MM.1S (cell line): ENCODE measurements at regions not wholly inside any gene's neighbourhood (a gene's known extent, or its start where the extent isn't known, plus 50 kb on each side); places are given as distances from the start of the nearest gene placed in this dataset.
"Not testable (repeated sequence)": the region's sequence is repeated elsewhere in the genome, so short reads cannot be mapped to it uniquely, and the experiment has no call there.

ENCODE experiments used
- CTCF ChIP-seq: fragments of 300-600 bp; sonication (generic); IDR thresholded peaks from 2 replicates; pipeline ENCODE4 v1.5.1; 2016; ENCODE audit warnings: antibody characterized with exemption, low read length, mixed read lengths
- EZH2 ChIP-seq: fragments of 300-600 bp; sonication (generic); optimal IDR thresholded peaks from 2 replicates; pipeline ENCODE3; 2017; ENCODE audit warnings: low read depth, mild to moderate bottlenecking, antibody characterized with exemption, low read length, mixed read lengths

DNA sequence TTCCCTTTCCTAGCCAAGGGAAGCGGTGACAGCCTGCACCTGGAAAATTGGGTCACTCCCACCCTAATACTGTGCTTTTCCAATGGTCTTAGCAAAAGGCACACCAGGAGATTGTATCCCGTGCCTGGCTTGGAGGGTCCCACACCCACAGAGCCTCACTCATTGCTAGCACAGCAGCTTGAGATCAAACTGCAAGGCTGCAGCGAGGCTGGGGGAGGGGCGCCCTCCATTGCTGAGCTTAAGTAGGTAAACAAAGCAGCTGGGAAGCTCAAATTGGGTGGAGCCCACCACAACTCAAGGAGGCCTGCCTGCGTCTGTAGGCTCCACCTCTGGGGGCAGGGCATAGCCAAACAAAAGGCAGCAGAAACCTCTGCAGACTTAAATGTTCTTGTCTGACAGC, 504.1 kb upstream of the ADGRL3 start:
- TF ChIP-seq CTCF, EZH2: not testable (repeated sequence)
